Lower leg skin (tissue), 4 donors: ENCODE measurements at regions not wholly inside any gene's neighbourhood (a gene's known extent, or its start where the extent isn't known, plus 50 kb on each side); places are given as distances from the start of the nearest gene placed in this dataset.

Source experiments
- DNase-seq, 2 donors: peaks; one replicate each; pipeline ENCODE4 v3.0.0-alpha.2; 2019; ENCODE audit warnings: low spot score in 2 of 2
- H3K4me3 ChIP-seq: fragments of 200-600 bp; sonication (generic); 2 replicates; pipeline ENCODE4 v1.5.1; 2017; ENCODE audit warnings: mild to moderate bottlenecking, low read depth; ENCODE audit not compliant: poor library complexity, severe bottlenecking
- CTCF ChIP-seq, 3 donors: fragments of 450-650 bp; IDR thresholded peaks; one replicate each; pipeline ENCODE4 v1.5.1; 2016; ENCODE audit warnings: antibody characterized with exemption in 3 of 3, mild to moderate bottlenecking in 3 of 3, moderate library complexity in 2 of 3
- POLR2A ChIP-seq, 2 donors: fragments of 450-650 bp; IDR thresholded peaks; one replicate each; pipeline ENCODE4 v1.6.1; 2016 to 2017; ENCODE audit warnings: antibody characterized with exemption in 2 of 2, mild to moderate bottlenecking in 1 of 2, moderate library complexity in 1 of 2
- WGBS, 2 donors: methylation state at CpG; one replicate each; pipeline ENCODE4 v1.1.5; 2018; 5-methylcytosine and 5-hydroxymethylcytosine counted together
- intact Hi-C: fragments of 100-400 bp; cut with DNase I; formaldehyde crosslinking; loops from one replicate; pipeline ENCODE4 v1.15.0; 2023; ENCODE audit warnings: low total_unique reads

GRCh38 chr5:100691085-100691484 is 155.9 kb downstream of the FAM174A start:
- TF ChIP-seq POLR2A (IDR thresholded peaks at IDR 0.05) (no peak), CTCF (IDR thresholded peaks at IDR 0.05) (no peak)
- no peak overlapping the region for H3K4me3 ChIP-seq
- DNase-seq: no peak
- intact Hi-C loops: no loop called here

GRCh38 chr5:100691548-100691947 is 156.4 kb downstream of the FAM174A start:
- TF ChIP-seq CTCF (IDR thresholded peaks at IDR 0.05): no peak
- no peak for TF ChIP-seq POLR2A (IDR thresholded peaks at IDR 0.05)
- intact Hi-C loops: no loop called here
- no peak for DNase-seq
- H3K4me3 ChIP-seq: no peak overlapping the region
- WGBS, 2 donors: 77 to 85% methylated on average over 1 of the region's 1 CpG

GRCh38 chr5:100693481-100693880 is 158.3 kb downstream of the FAM174A start:
- no peak for DNase-seq
- intact Hi-C loops: no loop called here
- TF ChIP-seq POLR2A (IDR thresholded peaks at IDR 0.05): no peak
- TF ChIP-seq CTCF (IDR thresholded peaks at IDR 0.05): no peak
- no peak overlapping the region for H3K4me3 ChIP-seq
- WGBS, 2 donors: 85% methylated on average over 1 of the region's 1 CpG

GRCh38 chr5:100694100-100694499 is 158.9 kb downstream of the FAM174A start:
- intact Hi-C loops: no loop called here
- WGBS, 2 donors: 55 to 67% methylated on average over 4 of the region's 4 CpGs
- DNase-seq: no peak
- TF ChIP-seq POLR2A (IDR thresholded peaks at IDR 0.05) (no peak), CTCF (IDR thresholded peaks at IDR 0.05) (no peak)
- no peak overlapping the region for H3K4me3 ChIP-seq

- intact Hi-C loops: no loop called here
- 86% methylated on average over 2 of the region's 2 CpGs for WGBS, 2 donors
- H3K4me3 ChIP-seq: no peak overlapping the region
- TF ChIP-seq POLR2A (IDR thresholded peaks at IDR 0.05): no peak
- no peak for DNase-seq
These were observed 162.8 kb downstream of the FAM174A start for GRCh38 chr5:100697970-100698369.

- WGBS, 2 donors: 35% methylated on average over 1 of the region's 1 CpG
- no peak for TF ChIP-seq POLR2A (IDR thresholded peaks at IDR 0.05)
- TF ChIP-seq CTCF (IDR thresholded peaks at IDR 0.05): no peak
- H3K4me3 ChIP-seq: no peak overlapping the region
- intact Hi-C loops: no loop called here
- DNase-seq: no peak
These were observed 171.6 kb downstream of the FAM174A start for GRCh38 chr5:100706776-100707175.
